Endothelial cell of umbilical vein (primary cell): ENCODE measurements at regions not wholly inside any gene's neighbourhood (a gene's known extent, or its start where the extent isn't known, plus 50 kb on each side); places are given as distances from the start of the nearest gene placed in this dataset.

ENCODE experiments used
- BruUV-seq: library from RNA; stranded (reverse); fragments of 400-500 nt; replicated peaks from 2 replicates; lab custom pipeline; 2021; lab: Mats Ljungman, UMichigan
- CTCF ChIA-PET: fragments of 300-600, 350-600 bp; sonication (Branson Sonifier 250); formaldehyde crosslinking; loops from one replicate; lab custom pipeline; 2021; ENCODE audit warnings: antibody characterized with exemption, inconsistent platforms; lab: Charles Lee
- POLR2A ChIA-PET: fragments of 300-600, 350-600 bp; sonication (Branson Sonifier 250); formaldehyde crosslinking; loops from one replicate; lab custom pipeline; 2021; ENCODE audit warnings: antibody characterized with exemption, inconsistent platforms; lab: Charles Lee
- DNase-seq: peaks from one replicate; pipeline ENCODE4 v3.0.0-alpha.2; 2011; ENCODE audit warnings: low read depth, low spot score
- FAIRE-seq: peaks from 2 replicates; lab custom pipeline; 2011; peaks lifted over from hg19 to GRCh38; lab: Jason Lieb, UNC
- H2AFZ ChIP-seq: 2 replicates; pipeline ENCODE4 v1.6.0; 2012; ENCODE audit warnings: low read depth, low read length, control low read depth, inconsistent platforms
- H3K27ac ChIP-seq: 2 replicates; pipeline ENCODE4 v1.5.1; 2011; ENCODE audit warnings: low read depth, mild to moderate bottlenecking, control low read depth, low read length, moderate library complexity; ENCODE audit not compliant: insufficient read depth
- H3K27me3 ChIP-seq, 2 experiments: 2 replicates each; pipeline versions ENCODE4 v1.6.0 to v1.6.1; 2011; ENCODE audit warnings: low read length in 2 of 2, mixed read lengths in 1 of 2; ENCODE audit not compliant: control insufficient read depth in 2 of 2, insufficient read depth in 2 of 2
- H3K36me3 ChIP-seq, 2 experiments: 2 replicates in 1 of 2; 3 replicates in 1 of 2; pipeline ENCODE4 v1.5.1; 2011; ENCODE audit warnings: low read length in 2 of 2, mild to moderate bottlenecking in 1 of 2, moderate library complexity in 1 of 2; ENCODE audit not compliant: control insufficient read depth in 2 of 2, insufficient read depth in 2 of 2; ENCODE audit errors: extremely low read depth in 1 of 2
- H3K4me1 ChIP-seq: 3 replicates; pipeline ENCODE4 v1.5.1; 2011; ENCODE audit warnings: mild to moderate bottlenecking, low read length; ENCODE audit not compliant: control insufficient read depth, insufficient read depth; ENCODE audit errors: extremely low read depth
- H3K4me2 ChIP-seq: 2 replicates; pipeline ENCODE4 v1.6.1; 2011; ENCODE audit warnings: low read length, control low read depth, mixed read lengths; ENCODE audit not compliant: insufficient read depth
- H3K4me3 ChIP-seq, 3 experiments: fragments of 200-600 bp in 1 of 3; sonication (generic), shearing (Covaris generic) in 1 of 3; replicated peaks in 1 of 3; 2 replicates each; pipeline ENCODE4 v1.5.1; 2011 to 2016; ENCODE audit warnings: control low read depth in 3 of 3, low read length in 3 of 3, mild to moderate bottlenecking in 2 of 3, inconsistent platforms in 1 of 3, low read depth in 1 of 3, moderate library complexity in 1 of 3; ENCODE audit not compliant: insufficient read depth in 1 of 3
- H3K79me2 ChIP-seq: 2 replicates; pipeline ENCODE4 v1.6.0; 2012; ENCODE audit warnings: low read length, inconsistent platforms; ENCODE audit not compliant: control insufficient read depth, insufficient read depth
- H3K9ac ChIP-seq: replicated peaks from 2 replicates; pipeline ENCODE3; 2011; ENCODE audit warnings: low read length, control low read depth; ENCODE audit not compliant: insufficient read depth; ENCODE audit errors: extremely low read depth
- H3K9me1 ChIP-seq: replicated peaks from 3 replicates; pipeline ENCODE4 v1.6.0; 2011; ENCODE audit warnings: mild to moderate bottlenecking, low read length; ENCODE audit not compliant: control insufficient read depth, insufficient read depth; ENCODE audit errors: extremely low read depth
- H3K9me3 ChIP-seq: replicated peaks from 2 replicates; pipeline ENCODE4 v1.5.1; 2012; ENCODE audit warnings: low read length, inconsistent platforms; ENCODE audit not compliant: control insufficient read depth, insufficient read depth
- H4K20me1 ChIP-seq: replicated peaks from 2 replicates; pipeline ENCODE3; 2011; ENCODE audit warnings: mild to moderate bottlenecking, low read length; ENCODE audit not compliant: control insufficient read depth, insufficient read depth; ENCODE audit errors: extremely low read depth
- EZH2 ChIP-seq: IDR thresholded peaks from 2 replicates; pipeline ENCODE4 v1.6.1; 2012; ENCODE audit warnings: borderline replicate concordance, low read depth, mild to moderate bottlenecking, moderate library complexity, low read length, inconsistent platforms; ENCODE audit not compliant: severe bottlenecking
- FOS ChIP-seq: IDR thresholded peaks from 2 replicates; pipeline ENCODE4 v1.6.1; 2011; ENCODE audit warnings: mild to moderate bottlenecking, low read length, moderate library complexity, borderline replicate concordance; ENCODE audit not compliant: insufficient read depth
- GATA2 ChIP-seq: IDR thresholded peaks from 2 replicates; pipeline ENCODE4 v1.7.0; 2011; ENCODE audit warnings: low read depth, mild to moderate bottlenecking, moderate library complexity, mixed read lengths, low read length; ENCODE audit not compliant: insufficient read length, insufficient read depth
- JUN ChIP-seq: IDR thresholded peaks from 2 replicates; pipeline ENCODE4 v1.6.1; 2011; ENCODE audit warnings: borderline replicate concordance, low read depth; ENCODE audit not compliant: insufficient read length, insufficient read depth
- MYC ChIP-seq: IDR thresholded peaks from one replicate; pipeline ENCODE4 v1.6.1; 2011; ENCODE audit warnings: mild to moderate bottlenecking, low read depth, low read length
- POLR2A ChIP-seq: IDR thresholded peaks from 2 replicates; pipeline ENCODE4 v1.6.1; 2012; ENCODE audit warnings: low read depth, mild to moderate bottlenecking, control low read depth, low read length
- POLR2AphosphoS5 ChIP-seq: IDR thresholded peaks from 2 replicates; pipeline ENCODE4 v1.6.1; 2012; ENCODE audit warnings: low read depth, mild to moderate bottlenecking, control low read depth, low read length, moderate library complexity; ENCODE audit not compliant: insufficient read depth
- dilution Hi-C: fragments of 300-500 bp; cut with MboI; formaldehyde crosslinking; loops from one replicate; pipeline ENCODE4 v1.15.0; 2019; ENCODE audit warnings: low sequenced_read_pairs; ENCODE audit not compliant: extremely low pct_ligation_motif_present
- intact Hi-C: fragments of 100-400 bp; cut with micrococcal nuclease; formaldehyde crosslinking; loops from one replicate; pipeline ENCODE4 v1.10.0; 2022
- TF ChIP-seq, protein P1 (sequence below), 2 donors: IDR thresholded peaks; 1 replicate in 1 of 2; 2 replicates in 1 of 2; pipeline ENCODE4 v1.5.1; 2011; ENCODE audit warnings: low read length in 2 of 2, mild to moderate bottlenecking in 2 of 2, moderate library complexity in 2 of 2, control low read depth in 1 of 2, inconsistent platforms in 1 of 2, low read depth in 1 of 2; ENCODE audit not compliant: insufficient read depth in 1 of 2; ENCODE audit errors: extremely low read depth in 1 of 2
- TF ChIP-seq, protein P2 (sequence below): IDR thresholded peaks from 2 replicates; pipeline ENCODE4 v1.6.1; 2011; ENCODE audit not compliant: insufficient read depth, insufficient read length

DNA sequence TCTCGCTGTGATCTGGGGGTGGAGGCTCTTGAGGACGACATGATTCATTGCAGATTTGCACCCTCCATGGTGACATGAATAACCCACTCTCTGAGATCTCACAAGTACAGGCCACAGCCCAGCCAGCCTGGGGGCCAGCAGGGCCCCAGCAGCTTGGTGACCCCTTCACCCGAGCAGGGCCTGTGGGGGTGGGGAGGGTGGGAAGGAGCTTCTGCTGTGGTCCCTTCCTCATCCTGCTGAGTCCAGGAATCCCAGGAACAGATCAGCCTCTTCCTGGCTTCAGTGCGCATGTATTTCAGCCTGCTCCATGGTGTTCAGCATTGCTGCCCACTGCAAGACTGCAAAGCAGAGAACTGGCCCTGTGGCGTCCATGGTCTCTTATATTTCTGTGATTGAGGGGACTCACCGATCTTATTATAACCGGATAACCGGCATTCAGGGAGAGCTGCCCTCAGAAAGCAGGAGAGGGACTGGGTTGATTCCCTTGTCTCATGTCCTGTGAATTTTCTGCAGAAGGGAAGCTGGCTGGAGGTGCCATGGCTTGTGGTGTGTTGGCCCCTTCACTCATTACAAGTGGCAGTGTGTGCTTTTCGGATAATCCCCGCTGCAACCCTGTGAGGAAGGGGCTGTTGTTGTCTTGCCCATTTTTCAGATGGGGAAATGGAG is 118.8 kb upstream of the FRMD1 start:
- H3K4me2 ChIP-seq = no peak overlapping the region
- ChIA-PET POLR2A (no interaction called here), CTCF (no interaction called here)
- no TSS peak for BruUV-seq
- FAIRE-seq = no peak
- H3K9me1 ChIP-seq = no peaks in the 10 kb centered on the region
- DNase-seq = no peak
- H3K9ac ChIP-seq = no peak overlapping the region
- no peaks in the 10 kb centered on the region for H3K36me3 ChIP-seq
- H3K27ac ChIP-seq = no peak overlapping the region
- no peak for TF ChIP-seq GATA2
- no peak for TF ChIP-seq POLR2AphosphoS5
- TF ChIP-seq POLR2A = no peak
- TF ChIP-seq, protein P1, sequence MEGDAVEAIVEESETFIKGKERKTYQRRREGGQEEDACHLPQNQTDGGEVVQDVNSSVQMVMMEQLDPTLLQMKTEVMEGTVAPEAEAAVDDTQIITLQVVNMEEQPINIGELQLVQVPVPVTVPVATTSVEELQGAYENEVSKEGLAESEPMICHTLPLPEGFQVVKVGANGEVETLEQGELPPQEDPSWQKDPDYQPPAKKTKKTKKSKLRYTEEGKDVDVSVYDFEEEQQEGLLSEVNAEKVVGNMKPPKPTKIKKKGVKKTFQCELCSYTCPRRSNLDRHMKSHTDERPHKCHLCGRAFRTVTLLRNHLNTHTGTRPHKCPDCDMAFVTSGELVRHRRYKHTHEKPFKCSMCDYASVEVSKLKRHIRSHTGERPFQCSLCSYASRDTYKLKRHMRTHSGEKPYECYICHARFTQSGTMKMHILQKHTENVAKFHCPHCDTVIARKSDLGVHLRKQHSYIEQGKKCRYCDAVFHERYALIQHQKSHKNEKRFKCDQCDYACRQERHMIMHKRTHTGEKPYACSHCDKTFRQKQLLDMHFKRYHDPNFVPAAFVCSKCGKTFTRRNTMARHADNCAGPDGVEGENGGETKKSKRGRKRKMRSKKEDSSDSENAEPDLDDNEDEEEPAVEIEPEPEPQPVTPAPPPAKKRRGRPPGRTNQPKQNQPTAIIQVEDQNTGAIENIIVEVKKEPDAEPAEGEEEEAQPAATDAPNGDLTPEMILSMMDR (IDR thresholded peaks at IDR 0.05; ENCODE audit: extremely low read depth in 1 of 2, insufficient read depth in 1 of 2, low read depth in 1 of 2, low read length in 2 of 2) = no peak
- no peak for TF ChIP-seq FOS
- TF ChIP-seq, protein P2, sequence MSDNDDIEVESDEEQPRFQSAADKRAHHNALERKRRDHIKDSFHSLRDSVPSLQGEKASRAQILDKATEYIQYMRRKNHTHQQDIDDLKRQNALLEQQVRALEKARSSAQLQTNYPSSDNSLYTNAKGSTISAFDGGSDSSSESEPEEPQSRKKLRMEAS = no peak
- no peak for TF ChIP-seq EZH2
- TF ChIP-seq JUN = no peak
- TF ChIP-seq MYC = no peak
- intact Hi-C loops = no loop called here
- dilution Hi-C loops = no loop called here
- H3K9me3 ChIP-seq = no peaks in the 10 kb centered on the region
- H3K27me3 ChIP-seq = no peaks in the 10 kb centered on the region
- H3K4me1 ChIP-seq = no peaks in the 10 kb centered on the region
- no peaks in the 10 kb centered on the region for H3K79me2 ChIP-seq
- no peaks in the 10 kb centered on the region for H4K20me1 ChIP-seq
- H2AFZ ChIP-seq = no peak overlapping the region
- H3K4me3 ChIP-seq = no peak overlapping the region
